SK-N-MC (cell line): ENCODE measurements at regions not wholly inside any gene's neighbourhood (a gene's known extent, or its start where the extent isn't known, plus 50 kb on each side); places are given as distances from the start of the nearest gene placed in this dataset.

Source experiments
- DNase-seq: peaks from one replicate; pipeline ENCODE4 v3.0.0-alpha.2; 2011; ENCODE audit warnings: low read depth, low spot score
- H3K27ac ChIP-seq: fragments of 200-600 bp; sonication (generic); 2 replicates; pipeline ENCODE4 v1.5.1; 2016; ENCODE audit warnings: mixed run types
- H3K36me3 ChIP-seq: fragments of 200-600 bp; sonication (generic); 2 replicates; pipeline ENCODE4 v1.6.1; 2017; ENCODE audit warnings: antibody characterized with exemption, low read length, mixed read lengths; ENCODE audit not compliant: insufficient read depth
- H3K4me3 ChIP-seq: fragments of 200-600 bp; sonication (generic); 2 replicates; pipeline ENCODE4 v1.5.1; 2016
- H3K9ac ChIP-seq: fragments of 200-600 bp; sonication (generic); 2 replicates; pipeline ENCODE4 v1.8.0; 2017; ENCODE audit warnings: mixed run types, mixed read lengths; ENCODE audit not compliant: insufficient read length
- H3K9me3 ChIP-seq: fragments of 200-600 bp; sonication (generic); 2 replicates; pipeline ENCODE4 v1.6.1; 2017; ENCODE audit warnings: low read depth, mild to moderate bottlenecking, antibody characterized with exemption, low read length, moderate library complexity, mixed read lengths
- EZH2 ChIP-seq: fragments of 200-600 bp; sonication (generic); IDR thresholded peaks from one replicate; pipeline ENCODE4 v1.6.1; 2017; ENCODE audit warnings: antibody characterized with exemption
- FOXP2 ChIP-seq: optimal IDR thresholded peaks from 2 replicates; pipeline ENCODE3; 2011; ENCODE audit warnings: mild to moderate bottlenecking, moderate library complexity; ENCODE audit not compliant: insufficient read depth; ENCODE audit errors: extremely low read length, control extremely low read depth
- POLR2AphosphoS5 ChIP-seq: IDR thresholded peaks from 2 replicates; pipeline ENCODE4 v1.6.1; 2012; ENCODE audit warnings: mild to moderate bottlenecking, low read depth, low read length, borderline replicate concordance

- TF ChIP-seq FOXP2: no peak
- no peak for TF ChIP-seq POLR2AphosphoS5
- no peak for TF ChIP-seq EZH2
- no peak for DNase-seq
- H3K9ac ChIP-seq: no peak overlapping the region
These were observed 68.3 kb downstream of the ALG10B start for GRCh38 chr12:38384816-38385378.

GRCh38 chr12:38385486-38385885 lies 68.9 kb downstream of the ALG10B start:
- Histone ChIP-seq H3K4me3 (no peak overlapping the region), H3K9ac (no peak overlapping the region), H3K27ac (no peak overlapping the region), H3K9me3 (no peaks in the 10 kb centered on the region), H3K36me3 (no peaks in the 10 kb centered on the region)
- no peak for DNase-seq
- no peak for TF ChIP-seq POLR2AphosphoS5
- TF ChIP-seq FOXP2: no peak
- TF ChIP-seq EZH2: no peak

More at GRCh38 chr12:38384816-38385378, 68.3 kb downstream of the ALG10B start:
- no peaks in the 10 kb centered on the region for H3K9me3 ChIP-seq
- H3K27ac ChIP-seq: no peak overlapping the region
- H3K4me3 ChIP-seq: no peak overlapping the region
- no peaks in the 10 kb centered on the region for H3K36me3 ChIP-seq

- Histone ChIP-seq H3K9me3 (no peaks in the 10 kb centered on the region), H3K9ac (no peak overlapping the region), H3K27ac (no peak overlapping the region), H3K4me3 (no peak overlapping the region), H3K36me3 (no peaks in the 10 kb centered on the region)
- no peak for DNase-seq
- TF ChIP-seq EZH2: no peak
These were observed 69.8 kb downstream of the ALG10B start for GRCh38 chr12:38386205-38386985.

GRCh38 chr12:38389614-38390013 lies 73.0 kb downstream of the ALG10B start:
- Histone ChIP-seq H3K27ac (no peak overlapping the region), H3K4me3 (no peak overlapping the region), H3K9ac (no peak overlapping the region), H3K36me3 (no peaks in the 10 kb centered on the region), H3K9me3 (no peaks in the 10 kb centered on the region)
- no peak for DNase-seq
- TF ChIP-seq EZH2 (no peak), POLR2AphosphoS5 (no peak), FOXP2 (no peak)

- no peak overlapping the region for H3K27ac ChIP-seq
- no peaks in the 10 kb centered on the region for H3K36me3 ChIP-seq
- H3K9ac ChIP-seq: no peak overlapping the region
- no peaks in the 10 kb centered on the region for H3K9me3 ChIP-seq
- TF ChIP-seq EZH2 (no peak), FOXP2 (no peak), POLR2AphosphoS5 (no peak)
- no peak for DNase-seq
- H3K4me3 ChIP-seq: no peak overlapping the region
These were observed 74.4 kb downstream of the ALG10B start for GRCh38 chr12:38391007-38391406.

- Histone ChIP-seq H3K9me3 (no peaks in the 10 kb centered on the region), H3K4me3 (no peak overlapping the region), H3K36me3 (no peaks in the 10 kb centered on the region), H3K27ac (no peak overlapping the region), H3K9ac (no peak overlapping the region)
- TF ChIP-seq FOXP2: no peak
- TF ChIP-seq EZH2: no peak
- no peak for TF ChIP-seq POLR2AphosphoS5
- DNase-seq: no peak
These were observed 76.1 kb downstream of the ALG10B start for GRCh38 chr12:38392554-38393144.

GRCh38 chr12:38399711-38400206 lies 83.2 kb downstream of the ALG10B start:
- no peak for DNase-seq
- Histone ChIP-seq H3K9ac (no peak overlapping the region), H3K9me3 (no peaks in the 10 kb centered on the region), H3K4me3 (no peak overlapping the region), H3K36me3 (no peaks in the 10 kb centered on the region), H3K27ac (no peak overlapping the region)
- TF ChIP-seq FOXP2: no peak
- TF ChIP-seq POLR2AphosphoS5: no peak
- no peak for TF ChIP-seq EZH2

GRCh38 chr12:38402811-38403210 lies 86.2 kb downstream of the ALG10B start:
- H3K36me3 ChIP-seq: no peaks in the 10 kb centered on the region
- DNase-seq: no peak
- no peak for TF ChIP-seq FOXP2
- TF ChIP-seq POLR2AphosphoS5: no peak
- H3K9me3 ChIP-seq: no peaks in the 10 kb centered on the region
- no peak overlapping the region for H3K27ac ChIP-seq
- H3K9ac ChIP-seq: no peak overlapping the region
- H3K4me3 ChIP-seq: no peak overlapping the region
